ENCODE measurements at regions not wholly inside any gene's neighbourhood (a gene's known extent, or its start where the extent isn't known, plus 50 kb on each side); places are given as distances from the start of the nearest gene placed in this dataset.

- Histone ChIP-seq H3K4me2 (ENCODE audit: low read length) (no peak overlapping the region), H3K27me3 (ENCODE audit: control insufficient read depth, low read length) (no peaks in the 10 kb centered on the region), H3K4me3 (ENCODE audit: low read length) (no peak overlapping the region), H3K9me2 (replicated peaks; ENCODE audit: control insufficient read depth, low read length) (no peaks in the 10 kb centered on the region), H3F3A (ENCODE audit: control insufficient read depth, insufficient read depth) (no peaks in the 10 kb centered on the region), H3K27ac (ENCODE audit: low read depth, low read length) (no peak overlapping the region), H3K9me3 (ENCODE audit: control insufficient read depth, insufficient read depth, low read length) (no peaks in the 10 kb centered on the region), H3K36me3 (ENCODE audit: control insufficient read depth, low read length) (no peaks in the 10 kb centered on the region), H4K20me1 (ENCODE audit: control insufficient read depth, insufficient read depth, low read depth, low read length) (no peaks in the 10 kb centered on the region), H3K4me1 (ENCODE audit: control insufficient read depth, low read length) (no peaks in the 10 kb centered on the region), H3K79me2 (ENCODE audit: control insufficient read depth, low read length) (no peaks in the 10 kb centered on the region)
- TF ChIP-seq CTCF (IDR thresholded peaks at IDR 0.05; ENCODE audit: low read depth, low read length, poor library complexity, severe bottlenecking): no peak
- TF ChIP-seq EZH2phosphoT487 (IDR thresholded peaks at IDR 0.05; ENCODE audit: borderline replicate concordance, low read length): no peak
Observed at GRCh38 chr2:215611609-215612386, 175.9 kb upstream of the FN1 start.

- Histone ChIP-seq H3K27ac (ENCODE audit: low read depth, low read length) (no peak overlapping the region), H3K4me2 (ENCODE audit: low read length) (no peak overlapping the region), H3K27me3 (ENCODE audit: control insufficient read depth, low read length) (no peaks in the 10 kb centered on the region), H3K79me2 (ENCODE audit: control insufficient read depth, low read length) (no peaks in the 10 kb centered on the region), H3K4me3 (ENCODE audit: low read length) (no peak overlapping the region), H3K9me2 (replicated peaks; ENCODE audit: control insufficient read depth, low read length) (no peaks in the 10 kb centered on the region), H3K9me3 (ENCODE audit: control insufficient read depth, insufficient read depth, low read length) (no peaks in the 10 kb centered on the region), H3K4me1 (ENCODE audit: control insufficient read depth, low read length) (no peaks in the 10 kb centered on the region), H3F3A (ENCODE audit: control insufficient read depth, insufficient read depth) (no peaks in the 10 kb centered on the region), H3K36me3 (ENCODE audit: control insufficient read depth, low read length) (no peaks in the 10 kb centered on the region), H4K20me1 (ENCODE audit: control insufficient read depth, insufficient read depth, low read depth, low read length) (no peaks in the 10 kb centered on the region)
- TF ChIP-seq EZH2phosphoT487 (IDR thresholded peaks at IDR 0.05; ENCODE audit: borderline replicate concordance, low read length): no peak
- TF ChIP-seq CTCF (IDR thresholded peaks at IDR 0.05; ENCODE audit: low read depth, low read length, poor library complexity, severe bottlenecking): no peak
Observed at GRCh38 chr2:215609089-215610032, 173.5 kb upstream of the FN1 start.

- Histone ChIP-seq H3K4me2 (ENCODE audit: low read length) (no peak overlapping the region), H3F3A (ENCODE audit: control insufficient read depth, insufficient read depth) (no peaks in the 10 kb centered on the region), H3K27ac (ENCODE audit: low read depth, low read length) (no peak overlapping the region), H3K36me3 (ENCODE audit: control insufficient read depth, low read length) (no peaks in the 10 kb centered on the region), H3K9me2 (replicated peaks; ENCODE audit: control insufficient read depth, low read length) (no peaks in the 10 kb centered on the region), H4K20me1 (ENCODE audit: control insufficient read depth, insufficient read depth, low read depth, low read length) (no peaks in the 10 kb centered on the region), H3K4me1 (ENCODE audit: control insufficient read depth, low read length) (no peaks in the 10 kb centered on the region), H3K9me3 (ENCODE audit: control insufficient read depth, insufficient read depth, low read length) (no peaks in the 10 kb centered on the region), H3K79me2 (ENCODE audit: control insufficient read depth, low read length) (no peaks in the 10 kb centered on the region), H3K4me3 (ENCODE audit: low read length) (no peak overlapping the region), H3K27me3 (ENCODE audit: control insufficient read depth, low read length) (no peaks in the 10 kb centered on the region)
- no peak for TF ChIP-seq CTCF (IDR thresholded peaks at IDR 0.05; ENCODE audit: low read depth, low read length, poor library complexity, severe bottlenecking)
- TF ChIP-seq EZH2phosphoT487 (IDR thresholded peaks at IDR 0.05; ENCODE audit: borderline replicate concordance, low read length): no peak
Observed at GRCh38 chr2:215607766-215608165, 171.9 kb upstream of the FN1 start.

All from DOHH2 (cell line).